NB4 (cell line): ENCODE measurements at regions not wholly inside any gene's neighbourhood (a gene's known extent, or its start where the extent isn't known, plus 50 kb on each side); places are given as distances from the start of the nearest gene placed in this dataset.

Experiments used
- CTCF ChIP-seq: IDR thresholded peaks from one replicate; pipeline ENCODE4 v1.5.1; 2012; ENCODE audit warnings: low read depth, low read length
- MAX ChIP-seq: IDR thresholded peaks from 2 replicates; pipeline ENCODE4 v1.6.1; 2011; ENCODE audit warnings: low read depth, low read length
- MYC ChIP-seq: IDR thresholded peaks from 2 replicates; pipeline ENCODE4 v1.6.1; 2011; ENCODE audit warnings: low read depth, low read length

GRCh38 chr13:84200971-84201370, 318.7 kb upstream of the SLITRK1 start:
- TF ChIP-seq CTCF (no peak), MAX (no peak), MYC (no peak)
